Hepatocyte (in vitro differentiated cells): ENCODE measurements at regions not wholly inside any gene's neighbourhood (a gene's known extent, or its start where the extent isn't known, plus 50 kb on each side); places are given as distances from the start of the nearest gene placed in this dataset.

Experiments
- EZH2 ChIP-seq: fragments of 200-600 bp; sonication (generic); IDR thresholded peaks from 2 replicates; pipeline ENCODE4 v1.6.1; 2016; ENCODE audit warnings: antibody characterized with exemption, mild to moderate bottlenecking, borderline replicate concordance
- EZH2phosphoT487 ChIP-seq: fragments of 200-600 bp; sonication (generic); IDR thresholded peaks from one replicate; pipeline ENCODE4 v1.6.1; 2018; ENCODE audit warnings: antibody characterized with exemption, mild to moderate bottlenecking, low read depth, moderate library complexity; ENCODE audit not compliant: unreplicated experiment, severe bottlenecking
- TF ChIP-seq, protein P1 (sequence below): fragments of 200-600 bp; sonication (generic); IDR thresholded peaks from 2 replicates; pipeline ENCODE4 v1.5.1; 2016; ENCODE audit warnings: antibody characterized with exemption, mild to moderate bottlenecking; ENCODE audit not compliant: poor library complexity

DNA sequence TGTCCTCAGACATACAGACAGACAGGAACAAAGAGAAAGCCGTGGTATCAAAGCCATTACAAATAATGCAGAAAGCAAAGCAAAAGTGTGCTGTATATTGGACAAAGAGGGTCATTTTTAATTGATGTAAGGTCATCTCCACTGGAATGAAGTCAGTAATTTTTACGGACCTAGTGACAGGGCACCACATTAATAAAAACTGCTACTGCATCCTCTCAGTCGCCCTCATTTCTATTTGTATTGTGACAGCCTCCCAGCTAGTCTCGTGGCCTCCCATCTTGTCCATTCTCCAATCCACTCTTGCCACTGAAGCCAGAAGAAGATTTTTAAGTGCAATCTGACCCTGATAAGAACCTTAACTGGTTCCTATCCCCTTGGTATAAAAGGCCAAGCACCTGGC lies 132.4 kb downstream of the NUAK1 start:
- TF ChIP-seq EZH2, result no peak
- TF ChIP-seq, protein P1, sequence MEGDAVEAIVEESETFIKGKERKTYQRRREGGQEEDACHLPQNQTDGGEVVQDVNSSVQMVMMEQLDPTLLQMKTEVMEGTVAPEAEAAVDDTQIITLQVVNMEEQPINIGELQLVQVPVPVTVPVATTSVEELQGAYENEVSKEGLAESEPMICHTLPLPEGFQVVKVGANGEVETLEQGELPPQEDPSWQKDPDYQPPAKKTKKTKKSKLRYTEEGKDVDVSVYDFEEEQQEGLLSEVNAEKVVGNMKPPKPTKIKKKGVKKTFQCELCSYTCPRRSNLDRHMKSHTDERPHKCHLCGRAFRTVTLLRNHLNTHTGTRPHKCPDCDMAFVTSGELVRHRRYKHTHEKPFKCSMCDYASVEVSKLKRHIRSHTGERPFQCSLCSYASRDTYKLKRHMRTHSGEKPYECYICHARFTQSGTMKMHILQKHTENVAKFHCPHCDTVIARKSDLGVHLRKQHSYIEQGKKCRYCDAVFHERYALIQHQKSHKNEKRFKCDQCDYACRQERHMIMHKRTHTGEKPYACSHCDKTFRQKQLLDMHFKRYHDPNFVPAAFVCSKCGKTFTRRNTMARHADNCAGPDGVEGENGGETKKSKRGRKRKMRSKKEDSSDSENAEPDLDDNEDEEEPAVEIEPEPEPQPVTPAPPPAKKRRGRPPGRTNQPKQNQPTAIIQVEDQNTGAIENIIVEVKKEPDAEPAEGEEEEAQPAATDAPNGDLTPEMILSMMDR, result no peak
- no peak for TF ChIP-seq EZH2phosphoT487
